ENCODE measurements at regions not wholly inside any gene's neighbourhood (a gene's known extent, or its start where the extent isn't known, plus 50 kb on each side); places are given as distances from the start of the nearest gene placed in this dataset.

GRCh38 chr6:26294302-26294701 lies 70.7 kb upstream of the BTN3A2 start:
- no peak for DNase-seq

DNA sequence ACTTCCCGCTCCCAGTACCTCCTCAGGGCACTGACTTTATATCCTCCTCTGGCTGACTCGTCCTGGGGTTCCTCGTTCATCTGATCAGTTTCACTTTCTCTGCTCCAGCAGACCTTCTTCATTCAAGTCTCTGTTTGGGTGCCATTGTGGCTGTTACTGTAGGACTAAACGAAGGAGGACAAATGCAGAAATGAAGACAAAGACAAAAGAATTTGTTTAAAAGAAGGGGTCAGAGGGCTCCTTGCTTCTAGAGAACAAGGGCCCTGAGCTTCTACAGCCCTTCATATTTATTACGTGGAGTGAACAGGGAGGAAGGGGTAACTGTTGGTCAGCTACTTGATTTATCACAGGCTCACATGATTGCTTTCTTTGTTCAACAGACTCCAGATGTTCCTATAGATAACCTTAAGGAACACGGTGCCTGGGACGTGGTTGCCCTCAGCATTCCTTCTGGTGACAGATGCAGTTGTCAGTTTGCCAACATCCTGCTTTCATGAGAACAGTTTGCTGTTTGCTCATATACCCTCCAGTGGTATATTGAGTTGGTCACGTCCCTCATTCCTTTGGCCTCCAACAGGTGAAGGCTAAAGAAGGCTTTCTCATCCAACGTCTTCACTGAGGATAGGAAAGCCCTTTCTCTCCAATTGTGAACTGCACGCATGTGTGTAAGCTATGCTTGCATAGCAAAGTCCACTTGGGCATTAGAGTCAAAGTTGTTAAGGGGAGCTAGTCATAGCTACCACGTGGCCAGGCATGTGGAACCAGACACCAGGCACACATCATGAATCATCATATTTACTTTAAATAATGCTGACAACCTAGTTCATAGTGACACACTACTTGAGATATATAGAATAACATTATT lies 69.1 kb upstream of the BTN3A2 start:
- DNase-seq, result no peak

DNA sequence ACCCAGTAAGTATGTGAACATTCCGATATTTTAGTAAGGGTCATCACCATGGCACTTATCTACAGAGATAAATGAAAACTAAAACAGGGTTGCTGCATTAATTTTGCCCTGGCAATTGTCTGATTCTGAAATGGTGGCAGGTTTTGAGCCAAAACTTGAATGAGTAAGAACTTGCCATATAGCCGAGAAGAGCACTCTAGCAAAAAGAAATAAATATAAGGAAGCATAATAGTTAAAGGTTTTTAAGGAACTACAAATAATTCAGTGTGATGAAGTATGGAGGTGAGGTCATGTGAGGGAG lies 68.5 kb upstream of the BTN3A2 start:
- DNase-seq, result no peak

- no peak for DNase-seq
Observed at GRCh38 chr6:26296857-26297648, 67.9 kb upstream of the BTN3A2 start.

DNA sequence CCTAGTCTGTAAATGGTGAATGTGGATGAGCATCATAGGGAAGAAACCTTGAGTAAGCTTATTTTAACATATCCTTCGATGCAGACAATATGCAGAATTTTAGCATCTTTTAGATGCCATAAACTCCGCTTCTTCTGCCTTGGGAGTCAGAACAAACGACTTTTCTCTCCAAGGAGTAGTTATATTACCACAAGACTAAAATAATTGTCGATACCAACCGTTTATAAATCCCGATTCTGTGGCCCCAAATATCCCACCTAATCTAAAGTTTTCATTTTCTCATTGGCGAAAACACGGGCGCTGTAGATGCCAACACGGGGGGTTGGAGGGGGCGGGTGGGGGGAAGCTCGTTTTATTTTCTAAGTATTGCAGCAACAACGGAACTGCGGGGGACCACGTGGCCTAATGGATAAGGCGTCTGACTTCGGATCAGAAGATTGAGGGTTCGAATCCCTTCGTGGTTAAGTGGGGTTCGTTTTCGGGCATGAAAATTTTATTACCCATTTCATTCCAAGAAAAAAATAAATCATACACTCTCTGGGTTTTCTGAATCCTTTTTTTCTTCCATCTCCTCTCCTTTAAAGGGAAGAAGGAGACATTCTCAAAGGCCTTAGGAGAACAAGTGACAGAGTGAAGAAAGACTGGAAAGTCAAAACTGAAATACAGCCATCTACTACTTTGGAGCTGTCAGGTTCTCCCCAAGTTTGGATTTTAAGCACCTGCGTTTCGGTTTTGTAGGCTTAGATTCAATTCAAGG lies 65.5 kb upstream of the BTN3A2 start:
- DNase-seq, result peak; percentile 63

- no peak for DNase-seq
Observed at GRCh38 chr6:26300043-26300331, 65.0 kb upstream of the BTN3A2 start.

DNA sequence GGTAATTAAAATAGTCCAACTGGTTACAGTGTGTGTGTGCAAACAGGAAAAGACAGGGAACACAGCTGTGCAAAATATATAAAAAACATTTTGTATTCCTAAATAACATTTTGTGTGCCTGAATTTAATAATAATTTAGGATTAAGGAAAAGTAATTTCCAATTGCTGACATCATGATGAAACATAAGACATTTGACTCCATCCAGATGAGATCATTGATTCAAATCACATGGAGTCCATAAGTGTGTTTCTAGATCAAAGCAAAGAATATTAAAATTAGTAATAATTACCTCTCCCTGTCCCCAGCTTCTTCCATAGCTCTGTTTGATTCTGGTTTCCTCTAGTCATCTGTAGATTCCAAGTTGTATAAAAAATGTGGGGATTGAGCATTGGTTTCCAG lies 64.6 kb upstream of the BTN3A2 start:
- no peak for DNase-seq

DNA sequence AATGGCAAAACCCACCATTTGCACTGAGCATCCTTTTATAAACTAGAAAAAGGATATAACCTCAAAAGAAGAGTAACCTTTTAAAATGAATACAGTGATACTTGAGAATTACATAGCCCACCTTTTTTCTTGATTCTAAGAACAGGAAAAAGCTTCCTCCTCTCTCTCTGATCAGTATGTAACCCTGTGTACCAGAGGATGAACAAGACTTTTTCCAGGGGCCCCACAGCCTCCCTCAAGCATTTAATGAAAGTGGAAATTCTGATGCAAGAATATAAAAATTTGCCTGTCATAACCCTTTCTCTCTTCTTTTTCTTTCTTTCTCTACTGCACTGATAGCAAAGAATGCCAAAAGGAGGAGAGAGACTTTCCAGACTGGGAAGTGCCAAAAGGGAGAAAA lies 64.2 kb upstream of the BTN3A2 start:
- DNase-seq, result no peak

GRCh38 chr6:26301638-26302037 lies 63.4 kb upstream of the BTN3A2 start:
- no peak for DNase-seq

DNA sequence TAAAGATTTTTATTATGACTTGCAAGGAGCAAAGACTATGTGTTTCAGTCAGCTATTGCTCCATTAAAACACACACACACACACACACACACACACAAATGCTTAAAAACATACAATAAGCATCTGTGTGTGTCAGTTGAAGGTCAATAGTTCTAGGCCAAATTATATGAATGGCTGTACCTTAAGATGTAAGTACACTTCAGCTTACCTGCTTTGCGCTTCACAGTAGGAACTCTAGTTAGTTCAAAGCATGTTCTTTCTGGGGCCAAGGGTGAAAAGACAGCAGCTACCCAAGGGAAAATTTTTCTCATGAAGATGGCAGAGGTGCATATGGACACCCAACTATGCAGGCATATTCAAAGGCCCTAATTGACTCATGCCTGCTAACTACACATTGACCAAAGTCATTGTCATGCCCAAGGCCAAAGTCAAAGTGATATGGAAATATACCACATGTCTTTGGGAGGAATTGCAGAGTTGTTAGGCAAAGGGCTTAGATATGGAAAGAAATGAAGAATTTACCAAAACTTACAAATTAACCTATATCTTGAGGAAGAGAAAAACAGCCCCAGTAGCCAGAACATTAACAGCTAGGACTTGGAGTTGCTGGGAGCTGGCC lies 61.9 kb upstream of the BTN3A2 start:
- DNase-seq, result no peak

DNA sequence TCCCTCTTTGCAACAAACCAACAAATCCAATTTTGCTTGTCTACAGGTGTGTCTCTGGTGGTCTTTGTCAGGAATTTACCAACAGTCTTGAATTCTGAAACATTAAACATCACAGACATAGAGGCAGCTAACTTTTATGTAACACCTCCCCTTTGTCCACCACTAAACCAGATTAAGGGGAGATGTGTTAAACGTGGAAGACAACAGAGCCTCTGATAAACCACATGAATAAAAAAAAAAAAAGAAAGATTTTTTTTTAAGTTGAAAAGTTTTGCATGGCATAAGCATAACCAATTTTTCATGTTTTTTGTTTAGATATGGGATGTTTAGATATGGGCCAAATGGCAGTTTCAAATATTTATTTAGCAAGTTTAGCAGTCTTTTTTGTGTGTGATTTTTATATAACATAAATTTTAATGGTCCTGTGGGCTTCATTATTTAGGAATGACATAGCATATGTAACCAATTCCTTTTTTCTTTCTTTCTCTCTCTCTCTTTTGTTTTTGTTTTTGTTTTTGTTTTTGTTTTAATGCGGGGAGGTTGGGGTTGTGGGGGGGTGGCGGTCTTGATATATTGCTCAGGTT lies 60.7 kb upstream of the BTN3A2 start:
- no peak for DNase-seq

DNA sequence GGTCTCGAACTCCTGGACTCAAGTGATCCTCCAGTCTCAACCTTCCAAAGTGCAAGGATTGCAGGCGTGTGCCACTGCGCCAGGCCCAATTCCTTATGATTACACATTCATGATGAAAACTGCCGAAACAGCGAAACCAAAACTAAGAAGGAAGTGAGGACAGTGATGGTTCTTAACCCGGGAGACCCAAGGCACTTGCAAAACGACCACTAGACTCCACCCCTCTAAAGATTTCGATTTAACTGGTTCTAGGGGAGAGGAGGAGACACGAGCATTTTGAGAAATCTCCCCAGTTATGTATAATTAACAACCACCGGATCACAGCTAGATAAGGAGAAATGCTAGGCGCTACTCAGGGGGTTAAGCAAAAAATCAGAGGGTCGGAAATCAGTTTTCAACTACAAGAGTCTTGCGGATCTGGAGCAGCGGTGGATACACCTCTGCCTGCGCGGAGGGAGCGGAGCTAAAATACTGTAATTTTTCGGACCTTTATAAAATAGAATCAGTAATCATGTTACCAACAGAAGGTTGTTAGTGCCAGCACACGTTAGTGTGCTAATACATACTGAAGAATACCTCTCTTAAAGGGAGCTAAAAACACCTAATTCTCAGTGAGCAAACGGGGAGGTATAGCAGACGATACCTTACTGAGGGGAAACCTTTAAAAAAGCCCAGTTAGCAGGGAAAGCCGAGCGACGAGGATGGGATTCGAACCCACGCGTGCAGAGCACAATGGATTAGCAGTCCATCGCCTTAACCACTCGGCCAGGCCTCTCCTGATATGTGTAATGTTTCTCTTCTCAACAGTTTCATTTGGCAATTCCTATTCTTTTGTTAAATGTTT lies 60.0 kb upstream of the BTN3A2 start:
- peak; percentile 92 for DNase-seq

DNA sequence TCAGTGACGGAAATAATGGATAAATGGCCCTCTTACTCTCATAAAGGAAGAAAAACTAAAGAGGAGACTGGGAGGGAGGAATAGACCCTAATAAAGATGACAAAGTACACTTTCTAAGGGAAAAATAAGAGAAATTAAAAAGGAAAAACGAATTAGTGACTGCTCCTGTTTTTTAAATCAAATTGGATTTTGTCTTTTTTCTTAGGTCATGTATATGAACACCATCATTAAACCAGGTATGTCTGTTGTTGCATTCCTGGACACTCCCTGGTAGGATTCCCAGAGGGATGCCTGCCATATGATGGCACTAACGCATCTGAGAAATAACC lies 59.4 kb upstream of the BTN3A2 start:
- DNase-seq, result no peak

GRCh38 chr6:26306232-26306631 lies 58.8 kb upstream of the BTN3A2 start:
- DNase-seq, result no peak

DNA sequence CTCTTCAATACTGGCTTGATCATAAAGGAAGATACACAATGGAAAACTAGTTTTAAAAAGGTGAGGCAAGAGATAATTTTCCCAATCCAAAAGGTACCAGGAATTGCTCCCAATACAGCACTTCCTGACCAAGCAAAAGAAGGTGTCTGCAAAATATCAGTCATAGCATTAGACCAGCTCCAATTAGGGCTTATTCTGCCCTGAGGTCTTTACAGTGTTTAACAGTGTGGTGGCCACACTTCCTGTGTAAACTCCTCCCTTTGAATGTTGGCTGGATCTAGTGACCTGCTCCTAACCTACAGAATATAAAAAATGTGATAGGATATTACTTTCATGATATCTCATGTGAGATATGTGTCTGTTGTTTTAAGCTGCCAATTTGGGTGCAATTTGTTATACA lies 57.1 kb upstream of the BTN3A2 start:
- peak; percentile 23 for DNase-seq

DNA sequence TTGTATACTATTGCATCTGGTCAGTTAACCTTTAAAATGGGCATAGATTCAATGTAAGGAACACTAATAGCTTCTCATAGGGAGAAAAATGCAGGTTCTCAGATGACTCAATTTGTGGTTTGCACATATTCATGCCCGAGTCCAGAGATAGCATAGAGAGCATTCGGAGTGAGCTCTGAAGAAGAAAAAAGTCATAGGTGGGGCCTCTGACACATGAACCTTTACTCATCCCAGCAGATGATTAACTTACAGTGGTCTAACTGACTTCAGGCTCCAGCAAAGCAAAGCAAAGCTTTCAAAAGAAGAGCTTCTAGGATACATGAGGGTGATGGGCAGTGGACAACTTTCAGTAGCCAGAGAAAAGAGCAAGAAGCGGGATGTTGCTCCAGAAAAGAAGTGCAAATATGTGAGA lies 55.3 kb upstream of the BTN3A2 start:
- no peak for DNase-seq

DNA sequence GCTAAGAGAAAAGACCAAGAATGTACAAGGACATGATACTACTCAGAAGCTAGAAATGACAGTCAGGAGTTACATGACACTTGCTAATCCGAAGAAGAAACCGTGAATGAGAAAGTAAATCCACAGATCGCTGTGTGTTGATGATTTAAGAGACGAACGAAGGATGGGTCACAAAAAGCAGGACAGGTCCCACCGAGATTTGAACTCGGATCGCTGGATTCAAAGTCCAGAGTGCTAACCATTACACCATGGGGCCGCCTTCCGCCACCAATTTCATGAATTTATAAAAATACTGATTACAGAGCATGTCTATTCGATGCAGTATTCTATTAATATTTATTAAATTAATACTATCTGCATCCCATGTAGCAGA lies 54.0 kb upstream of the BTN3A2 start:
- DNase-seq, result peak; percentile 82

GRCh38 chr6:26311385-26312095 lies 53.5 kb upstream of the BTN3A2 start:
- DNase-seq, result peak; percentile 94

GRCh38 chr6:26312096-26312463 lies 52.9 kb upstream of the BTN3A2 start:
- DNase-seq, result peak; percentile 66

GRCh38 chr6:26312501-26313397 lies 52.2 kb upstream of the BTN3A2 start:
- peak; percentile 97 for DNase-seq

Measured in NCI-H69 (cell line).